ENCODE measurements at regions not wholly inside any gene's neighbourhood (a gene's known extent, or its start where the extent isn't known, plus 50 kb on each side); places are given as distances from the start of the nearest gene placed in this dataset.

GRCh38 chr5:82789095-82789494 is 288.1 kb downstream of the TMEM167A start:
- Histone ChIP-seq H3K27me3 (ENCODE audit: insufficient read depth, poor library complexity, severe bottlenecking) (no peaks in the 10 kb centered on the region), H3K27ac (replicated peaks) (no peak overlapping the region), H3K4me3 (replicated peaks; ENCODE audit: insufficient read depth, low read length) (no peak overlapping the region)
- TF ChIP-seq POLR2AphosphoS5 (IDR thresholded peaks at IDR 0.05; ENCODE audit: low read depth) (no peak), CTCF (IDR thresholded peaks at IDR 0.05; ENCODE audit: insufficient read depth, low read length) (no peak), GABPA (IDR thresholded peaks at IDR 0.05; ENCODE audit: low read depth) (no peak), REST (IDR thresholded peaks at IDR 0.05; ENCODE audit: insufficient replicate concordance, low read depth) (no peak), SPI1 (IDR thresholded peaks at IDR 0.05; ENCODE audit: borderline replicate concordance, low read depth) (no peak)
- no peak for DNase-seq (ENCODE audit: low read depth in 1 of 2, low spot score in 1 of 2)

GRCh38 chr5:82786748-82787147 is 290.4 kb downstream of the TMEM167A start:
- DNase-seq (ENCODE audit: low read depth in 1 of 2, low spot score in 1 of 2) = no peak
- TF ChIP-seq REST (IDR thresholded peaks at IDR 0.05; ENCODE audit: insufficient replicate concordance, low read depth) = no peak
- TF ChIP-seq POLR2AphosphoS5 (IDR thresholded peaks at IDR 0.05; ENCODE audit: low read depth) = no peak
- no peak for TF ChIP-seq SPI1 (IDR thresholded peaks at IDR 0.05; ENCODE audit: borderline replicate concordance, low read depth)
- TF ChIP-seq CTCF (IDR thresholded peaks at IDR 0.05; ENCODE audit: insufficient read depth, low read length) = no peak
- TF ChIP-seq GABPA (IDR thresholded peaks at IDR 0.05; ENCODE audit: low read depth) = no peak
- Histone ChIP-seq H3K4me3 (replicated peaks; ENCODE audit: insufficient read depth, low read length) (no peak overlapping the region), H3K27ac (replicated peaks) (no peak overlapping the region), H3K27me3 (ENCODE audit: insufficient read depth, poor library complexity, severe bottlenecking) (no peaks in the 10 kb centered on the region)

- H3K27me3 ChIP-seq (ENCODE audit: insufficient read depth, poor library complexity, severe bottlenecking) = no peaks in the 10 kb centered on the region
- DNase-seq (ENCODE audit: low read depth in 1 of 2, low spot score in 1 of 2) = no peak
- H3K27ac ChIP-seq (replicated peaks) = no peak overlapping the region
- TF ChIP-seq REST (IDR thresholded peaks at IDR 0.05; ENCODE audit: insufficient replicate concordance, low read depth) (no peak), CTCF (IDR thresholded peaks at IDR 0.05; ENCODE audit: insufficient read depth, low read length) (no peak), GABPA (IDR thresholded peaks at IDR 0.05; ENCODE audit: low read depth) (no peak), SPI1 (IDR thresholded peaks at IDR 0.05; ENCODE audit: borderline replicate concordance, low read depth) (no peak), POLR2AphosphoS5 (IDR thresholded peaks at IDR 0.05; ENCODE audit: low read depth) (no peak)
- no peak overlapping the region for H3K4me3 ChIP-seq (replicated peaks; ENCODE audit: insufficient read depth, low read length)
These were observed 291.2 kb downstream of the TMEM167A start for GRCh38 chr5:82785882-82786509.

All from HL-60 (cell line).